OCI-LY3 (cell line): ENCODE measurements at regions not wholly inside any gene's neighbourhood (a gene's known extent, or its start where the extent isn't known, plus 50 kb on each side); places are given as distances from the start of the nearest gene placed in this dataset.

ENCODE experiments used
- H2AFZ ChIP-seq: fragments of 200-600, 300-600 bp; shearing (Covaris generic); 2 replicates; pipeline ENCODE4 v1.6.0; 2014; ENCODE audit warnings: antibody characterized with exemption, low read depth, low read length
- H3K27ac ChIP-seq: fragments of 200-600, 300-600 bp; sonication (generic); 2 replicates; pipeline ENCODE4 v1.5.1; 2014; ENCODE audit warnings: mild to moderate bottlenecking, low read length, moderate library complexity, mixed read lengths
- H3K27me3 ChIP-seq: fragments of 200-600, 300-600 bp; sonication (generic); 2 replicates; pipeline ENCODE4 v1.6.1; 2014; ENCODE audit warnings: low read depth, low read length, mixed read lengths
- H3K36me3 ChIP-seq: fragments of 200-600, 300-600 bp; sonication (generic); replicated peaks from 2 replicates; pipeline ENCODE3; 2014; ENCODE audit warnings: low read depth, low read length, mixed read lengths
- H3K4me1 ChIP-seq: fragments of 300-600, 200-600 bp; sonication (generic); 2 replicates; pipeline ENCODE4 v1.6.1; 2014; ENCODE audit warnings: low read length, mixed read lengths
- H3K4me2 ChIP-seq: fragments of 200-600, 300-600 bp; sonication (generic); 2 replicates; pipeline ENCODE4 v1.6.1; 2014; ENCODE audit warnings: low read length, mixed read lengths
- H3K4me3 ChIP-seq: fragments of 300-600, 200-600 bp; sonication (generic); 2 replicates; pipeline ENCODE4 v1.5.1; 2014; ENCODE audit warnings: antibody characterized with exemption, mild to moderate bottlenecking, low read length, moderate library complexity
- H3K79me2 ChIP-seq: fragments of 300-600, 200-600 bp; shearing (Covaris generic); 2 replicates; pipeline ENCODE4 v1.6.1; 2014; ENCODE audit warnings: mild to moderate bottlenecking, low read length, mixed read lengths
- H3K9ac ChIP-seq: fragments of 300-600, 200-600 bp; shearing (Covaris generic); 2 replicates; pipeline ENCODE4 v1.6.0; 2014; ENCODE audit warnings: mild to moderate bottlenecking, low read length, moderate library complexity
- H3K9me3 ChIP-seq: fragments of 200-600, 300-600 bp; shearing (Covaris generic); 2 replicates; pipeline ENCODE4 v1.6.1; 2014; ENCODE audit warnings: low read length, mixed read lengths; ENCODE audit not compliant: insufficient read depth
- H4K20me1 ChIP-seq: fragments of 200-600, 300-600 bp; sonication (generic); 2 replicates; pipeline ENCODE4 v1.6.1; 2016; ENCODE audit warnings: low read length, mixed read lengths; ENCODE audit not compliant: insufficient read depth
- EZH2phosphoT487 ChIP-seq: fragments of 200-600 bp; shearing (Covaris generic); IDR thresholded peaks from 2 replicates; pipeline ENCODE4 v1.6.1; 2018; ENCODE audit warnings: antibody characterized with exemption, mixed run types, low read depth
- TF ChIP-seq, protein P1 (sequence below): fragments of 200-600, 300-600 bp; sonication (generic); IDR thresholded peaks from 2 replicates; pipeline ENCODE4 v1.5.1; 2014; ENCODE audit warnings: antibody characterized with exemption, low read length, low read depth

GRCh38 chr11:77523712-77524111 is 49.8 kb upstream of the PAK1 start:
- no peak overlapping the region for H3K9ac ChIP-seq
- H3K4me1 ChIP-seq: peaks cover 4% of the 10 kb centered on the region
- no peak for TF ChIP-seq EZH2phosphoT487
- TF ChIP-seq, protein P1, sequence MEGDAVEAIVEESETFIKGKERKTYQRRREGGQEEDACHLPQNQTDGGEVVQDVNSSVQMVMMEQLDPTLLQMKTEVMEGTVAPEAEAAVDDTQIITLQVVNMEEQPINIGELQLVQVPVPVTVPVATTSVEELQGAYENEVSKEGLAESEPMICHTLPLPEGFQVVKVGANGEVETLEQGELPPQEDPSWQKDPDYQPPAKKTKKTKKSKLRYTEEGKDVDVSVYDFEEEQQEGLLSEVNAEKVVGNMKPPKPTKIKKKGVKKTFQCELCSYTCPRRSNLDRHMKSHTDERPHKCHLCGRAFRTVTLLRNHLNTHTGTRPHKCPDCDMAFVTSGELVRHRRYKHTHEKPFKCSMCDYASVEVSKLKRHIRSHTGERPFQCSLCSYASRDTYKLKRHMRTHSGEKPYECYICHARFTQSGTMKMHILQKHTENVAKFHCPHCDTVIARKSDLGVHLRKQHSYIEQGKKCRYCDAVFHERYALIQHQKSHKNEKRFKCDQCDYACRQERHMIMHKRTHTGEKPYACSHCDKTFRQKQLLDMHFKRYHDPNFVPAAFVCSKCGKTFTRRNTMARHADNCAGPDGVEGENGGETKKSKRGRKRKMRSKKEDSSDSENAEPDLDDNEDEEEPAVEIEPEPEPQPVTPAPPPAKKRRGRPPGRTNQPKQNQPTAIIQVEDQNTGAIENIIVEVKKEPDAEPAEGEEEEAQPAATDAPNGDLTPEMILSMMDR: no peak
- H2AFZ ChIP-seq: no peak overlapping the region
- no peak overlapping the region for H3K4me2 ChIP-seq
- no peaks in the 10 kb centered on the region for H3K36me3 ChIP-seq
- no peaks in the 10 kb centered on the region for H3K79me2 ChIP-seq
- no peaks in the 10 kb centered on the region for H3K9me3 ChIP-seq
- no peak overlapping the region for H3K4me3 ChIP-seq
- no peaks in the 10 kb centered on the region for H3K27me3 ChIP-seq
- no peaks in the 10 kb centered on the region for H4K20me1 ChIP-seq
- H3K27ac ChIP-seq: no peak overlapping the region
